HCT116 (cell line): ENCODE measurements at regions not wholly inside any gene's neighbourhood (a gene's known extent, or its start where the extent isn't known, plus 50 kb on each side); places are given as distances from the start of the nearest gene placed in this dataset.

Experiments used
- ATAC-seq: fragments of 200-7000 bp; cut with Tn5 transposase; 2 replicates; pipeline ENCODE4 v1.9.1; 2020; ENCODE audit warnings: mild to moderate bottlenecking, moderate library complexity
- BruUV-seq: library from RNA; stranded (reverse); fragments of 400-500 nt; replicated peaks from 2 replicates; lab custom pipeline; 2021; lab: Mats Ljungman, UMichigan
- CTCF ChIA-PET: fragments of 300-600 bp; sonication (Branson Sonifier 250); formaldehyde crosslinking; loops from one replicate; lab custom pipeline; 2021; ENCODE audit warnings: antibody characterized with exemption; lab: Charles Lee
- POLR2A ChIA-PET: fragments of 300-600, 350-600 bp; sonication (Branson Sonifier 250); formaldehyde crosslinking; loops from one replicate; lab custom pipeline; 2021; ENCODE audit warnings: antibody characterized with exemption; lab: Charles Lee
- RAD21 ChIA-PET, 2 experiments: fragments of 300-600 bp; sonication (Branson Sonifier 250); formaldehyde crosslinking; loops; one replicate each; lab custom pipeline; 2023; ENCODE audit warnings: low total read pairs in 2 of 2; ENCODE audit not compliant: uncharacterized antibody in 2 of 2, unreplicated experiment in 2 of 2, low non-redundant PET in 1 of 2; lab: Charles Lee
- DNase-seq: peaks from one replicate; pipeline ENCODE4 v3.0.0-alpha.2; 2010; ENCODE audit warnings: low read depth, low spot score
- H2AFZ ChIP-seq: fragments of 200-600 bp; shearing (Covaris generic), sonication (generic); 2 replicates; pipeline ENCODE4 v1.6.1; 2017; ENCODE audit warnings: low read depth, mixed run types, mixed read lengths, antibody characterized with exemption, low read length; ENCODE audit not compliant: poor library complexity, severe bottlenecking
- H3K27ac ChIP-seq: 2 replicates; pipeline ENCODE4 v1.5.1; 2012; ENCODE audit warnings: low read depth, low read length
- H3K27me3 ChIP-seq: fragments of 200-600 bp; sonication (generic); 2 replicates; pipeline ENCODE4 v1.6.1; 2016; ENCODE audit warnings: mixed run types, low read length, mixed read lengths; ENCODE audit not compliant: insufficient read depth
- H3K36me3 ChIP-seq, 2 experiments: fragments of 200-500 bp in 1 of 2; fragments of 200-600 bp in 1 of 2; sonication (Bioruptor generic) in 1 of 2; sonication (generic) in 1 of 2; 2 replicates each; pipeline versions ENCODE4 v1.5.1 to v1.6.1; 2014 to 2016; ENCODE audit warnings: low read length in 2 of 2, inconsistent platforms in 1 of 2, mixed read lengths in 1 of 2, mixed run types in 1 of 2; ENCODE audit not compliant: insufficient read depth in 2 of 2, control insufficient read depth in 1 of 2
- H3K4me1 ChIP-seq, 2 experiments: fragments of 200-600 bp in 1 of 2; sonication (generic) in 1 of 2; 2 replicates each; pipeline versions ENCODE4 v1.5.1 to v1.6.1; 2012 to 2017; ENCODE audit warnings: low read length in 2 of 2, inconsistent platforms in 1 of 2, mild to moderate bottlenecking in 1 of 2, mixed read lengths in 1 of 2, mixed run types in 1 of 2, moderate library complexity in 1 of 2; ENCODE audit not compliant: insufficient read depth in 2 of 2, control insufficient read depth in 1 of 2
- H3K4me2 ChIP-seq: fragments of 200-600 bp; sonication (generic); 2 replicates; pipeline ENCODE4 v1.6.1; 2017; ENCODE audit warnings: mixed run types, low read length, mixed read lengths
- H3K4me3 ChIP-seq, 2 experiments: fragments of 200-600 bp in 1 of 2; sonication (generic) in 1 of 2; replicated peaks in 1 of 2; 2 replicates each; pipeline ENCODE4 v1.5.1; 2011 to 2016; ENCODE audit warnings: low read length in 2 of 2, control low read depth in 1 of 2, low read depth in 1 of 2, mild to moderate bottlenecking in 1 of 2, mixed read lengths in 1 of 2, mixed run types in 1 of 2
- H3K79me2 ChIP-seq: fragments of 200-600 bp; sonication (generic); 2 replicates; pipeline ENCODE4 v1.6.1; 2017; ENCODE audit warnings: mild to moderate bottlenecking, mixed run types, low read length, moderate library complexity, mixed read lengths; ENCODE audit not compliant: insufficient read depth
- H3K9ac ChIP-seq: fragments of 200-600 bp; sonication (generic); 2 replicates; pipeline ENCODE4 v1.6.1; 2016; ENCODE audit warnings: low read length, mixed read lengths
- H3K9me2 ChIP-seq: fragments of 200-600 bp; sonication (generic), shearing (Covaris generic); 2 replicates; pipeline ENCODE4 v1.6.1; 2017; ENCODE audit warnings: mixed run types, mild to moderate bottlenecking, moderate library complexity; ENCODE audit not compliant: insufficient read depth
- H3K9me3 ChIP-seq, 2 experiments: fragments of 200-500 bp in 1 of 2; fragments of 200-600 bp in 1 of 2; sonication (Bioruptor generic) in 1 of 2; sonication (generic) in 1 of 2; 2 replicates each; pipeline ENCODE4 v1.6.1; 2014 to 2017; ENCODE audit warnings: low read length in 2 of 2, mixed read lengths in 2 of 2, inconsistent platforms in 1 of 2, low read depth in 1 of 2, mild to moderate bottlenecking in 1 of 2, mixed run types in 1 of 2, moderate library complexity in 1 of 2; ENCODE audit not compliant: control insufficient read depth in 1 of 2, insufficient read depth in 1 of 2
- H4K20me1 ChIP-seq: fragments of 200-600 bp; sonication (generic), shearing (Covaris generic); 2 replicates; pipeline ENCODE4 v1.6.1; 2017; ENCODE audit warnings: mixed run types, mild to moderate bottlenecking, moderate library complexity; ENCODE audit not compliant: insufficient read depth
- CEBPB ChIP-seq: IDR thresholded peaks from 2 replicates; pipeline ENCODE4 v1.6.1; 2012; ENCODE audit warnings: low read depth
- ELF1 ChIP-seq: IDR thresholded peaks from 2 replicates; pipeline ENCODE4 v1.6.1; 2012; ENCODE audit warnings: low read depth, borderline replicate concordance
- EZH2phosphoT487 ChIP-seq: fragments of 200-600 bp; IDR thresholded peaks from 2 replicates; pipeline ENCODE4 v1.6.1; 2018; ENCODE audit warnings: antibody characterized with exemption, borderline replicate concordance
- POLR2A ChIP-seq: IDR thresholded peaks from 2 replicates; pipeline ENCODE4 v1.7.0; 2011; ENCODE audit warnings: borderline replicate concordance; ENCODE audit not compliant: insufficient read depth, insufficient read length; ENCODE audit errors: extremely low read depth
- POLR2AphosphoS5 ChIP-seq: IDR thresholded peaks from 2 replicates; pipeline ENCODE4 v1.6.1; 2011; ENCODE audit warnings: mild to moderate bottlenecking, low read depth, low read length, moderate library complexity
- SIN3A ChIP-seq: IDR thresholded peaks from 2 replicates; pipeline ENCODE4 v1.6.1; 2012; ENCODE audit warnings: low read depth
- TCF7L2 ChIP-seq: IDR thresholded peaks from 2 replicates; pipeline ENCODE4 v1.7.0; 2011; ENCODE audit warnings: borderline replicate concordance, inconsistent platforms; ENCODE audit not compliant: insufficient read depth, insufficient read length; ENCODE audit errors: extremely low read depth
- YY1 ChIP-seq: IDR thresholded peaks from 2 replicates; pipeline ENCODE4 v1.6.1; 2011; ENCODE audit warnings: low read length, low read depth, moderate library complexity, mild to moderate bottlenecking; ENCODE audit not compliant: insufficient replicate concordance; ENCODE audit errors: extremely low read depth
- ZFX ChIP-seq: fragments of 450-650 bp; IDR thresholded peaks from 2 replicates; pipeline ENCODE4 v1.6.1; 2017
- ZNF274 ChIP-seq: fragments of 200-500 bp; sonication (Bioruptor generic); IDR thresholded peaks from 2 replicates; pipeline ENCODE4 v1.6.1; 2014; ENCODE audit warnings: mild to moderate bottlenecking, low read depth, low read length, inconsistent platforms
- intact Hi-C: fragments of 100-400 bp; cut with micrococcal nuclease; formaldehyde crosslinking; loops from 2 replicates; pipeline ENCODE4 v1.10.0; 2022
- TF ChIP-seq, protein P1 (sequence below): IDR thresholded peaks from 2 replicates; pipeline ENCODE4 v1.6.1; 2012

DNA sequence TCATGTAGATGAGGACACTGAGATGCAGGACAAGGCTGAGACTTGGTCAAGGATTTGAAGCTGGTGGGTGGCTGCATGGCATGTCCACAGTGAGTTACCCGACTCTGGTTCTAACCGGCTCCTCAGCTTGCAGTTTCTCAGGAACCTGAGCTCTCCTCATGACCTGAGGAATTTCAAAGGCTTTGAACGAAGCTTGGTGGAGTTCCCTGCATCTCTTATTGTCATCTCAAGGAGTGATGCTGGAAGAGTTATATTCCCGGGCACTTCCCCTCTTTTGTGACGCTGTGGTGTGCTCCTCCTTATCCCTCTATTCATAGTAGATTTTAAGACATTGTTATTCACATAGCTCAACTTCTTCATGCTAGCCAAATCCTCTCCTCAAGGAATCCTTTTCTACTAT, 500.1 kb upstream of the HTR2A start:
- Histone ChIP-seq H3K4me3 (no peak overlapping the region), H3K9me2 (no peaks in the 10 kb centered on the region), H3K27me3 (no peaks in the 10 kb centered on the region), H3K36me3 (no peaks in the 10 kb centered on the region), H3K27ac (no peak overlapping the region), H2AFZ (no peak overlapping the region), H3K4me2 (no peak overlapping the region), H4K20me1 (no peaks in the 10 kb centered on the region), H3K9me3 (no peaks in the 10 kb centered on the region; a peak in 1 of 4 replicates), H3K4me1 (no peaks in the 10 kb centered on the region), H3K79me2 (no peaks in the 10 kb centered on the region), H3K9ac (no peak overlapping the region)
- no TSS peak for BruUV-seq
- CTCF ChIA-PET = no interaction called here
- DNase-seq (no peak), ATAC-seq (no peak)
- RAD21 ChIA-PET = no interaction called here
- POLR2A ChIA-PET = no interaction called here
- no peak for TF ChIP-seq TCF7L2
- intact Hi-C loops = no loop called here

DNA sequence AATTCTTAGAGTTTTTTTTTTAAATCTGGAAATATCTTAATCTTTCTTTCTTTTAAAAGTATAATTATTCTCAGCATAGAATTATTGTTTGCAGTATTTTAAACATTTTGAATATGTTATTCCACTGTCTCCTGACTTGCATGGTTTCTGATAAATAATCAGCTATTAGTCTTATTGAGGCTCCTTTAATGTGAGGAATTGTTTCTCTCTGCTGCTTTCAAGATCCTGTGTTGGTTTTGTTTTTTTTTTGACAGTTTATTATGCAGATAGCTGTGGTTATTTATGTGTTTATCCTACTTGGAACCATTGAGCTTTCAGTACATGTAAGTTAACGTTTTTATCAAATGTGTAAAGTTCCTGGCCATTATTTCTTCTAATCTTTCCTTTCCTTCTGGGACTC, 477.9 kb upstream of the HTR2A start:
- Histone ChIP-seq H3K27me3 (no peaks in the 10 kb centered on the region), H3K27ac (no peak overlapping the region), H4K20me1 (no peaks in the 10 kb centered on the region), H3K4me3 (no peak overlapping the region), H2AFZ (no peak overlapping the region), H3K9me3 (peaks cover 0 to 5% of the 10 kb centered on the region in 2 experiments; a peak in 1 of 4 replicates), H3K4me2 (no peak overlapping the region), H3K79me2 (no peaks in the 10 kb centered on the region), H3K4me1 (no peaks in the 10 kb centered on the region), H3K36me3 (no peaks in the 10 kb centered on the region), H3K9ac (no peak overlapping the region), H3K9me2 (no peaks in the 10 kb centered on the region)
- no TSS peak for BruUV-seq
- TF ChIP-seq ELF1 (no peak), POLR2AphosphoS5 (no peak), SIN3A (no peak), ZFX (no peak), POLR2A (no peak), ZNF274 (no peak), CEBPB (no peak), EZH2phosphoT487 (no peak), YY1 (no peak)
- TF ChIP-seq, protein P1, sequence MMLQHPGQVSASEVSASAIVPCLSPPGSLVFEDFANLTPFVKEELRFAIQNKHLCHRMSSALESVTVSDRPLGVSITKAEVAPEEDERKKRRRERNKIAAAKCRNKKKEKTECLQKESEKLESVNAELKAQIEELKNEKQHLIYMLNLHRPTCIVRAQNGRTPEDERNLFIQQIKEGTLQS = no peak
- ATAC-seq (no peak), DNase-seq (no peak)
- intact Hi-C loops = no loop called here
- POLR2A ChIA-PET = no interaction called here
- RAD21 ChIA-PET = no interaction called here
- CTCF ChIA-PET = no interaction called here
